ENCODE measurements at regions not wholly inside any gene's neighbourhood (a gene's known extent, or its start where the extent isn't known, plus 50 kb on each side); places are given as distances from the start of the nearest gene placed in this dataset.

- no peak for DNase-seq (ENCODE audit: low read depth in 2 of 2)
These were observed 50.8 kb upstream of the JAG1 start for GRCh38 chr20:10724449-10725173.

GRCh38 chr20:10728873-10729670 lies 55.3 kb upstream of the JAG1 start:
- DNase-seq (ENCODE audit: low read depth in 2 of 2): no peak

- no peak for DNase-seq (ENCODE audit: low read depth in 2 of 2)
These were observed 56.0 kb upstream of the JAG1 start for GRCh38 chr20:10729785-10730184.

GRCh38 chr20:10730629-10731183 lies 56.9 kb upstream of the JAG1 start:
- no peak for DNase-seq (ENCODE audit: low read depth in 2 of 2)

- DNase-seq (ENCODE audit: low read depth in 2 of 2): no peak
These were observed 57.6 kb upstream of the JAG1 start for GRCh38 chr20:10731190-10731965.

GRCh38 chr20:10733122-10733521 lies 59.3 kb upstream of the JAG1 start:
- DNase-seq (ENCODE audit: low read depth in 2 of 2): no peak

GRCh38 chr20:10735195-10735949 lies 61.6 kb upstream of the JAG1 start:
- no peak for DNase-seq (ENCODE audit: low read depth in 2 of 2)

GRCh38 chr20:10739134-10739533 lies 65.3 kb upstream of the JAG1 start:
- DNase-seq (ENCODE audit: low read depth in 2 of 2): no peak

- no peak for DNase-seq (ENCODE audit: low read depth in 2 of 2)
These were observed 65.8 kb upstream of the JAG1 start for GRCh38 chr20:10739566-10739965.

- no peak for DNase-seq (ENCODE audit: low read depth in 2 of 2)
These were observed 67.3 kb upstream of the JAG1 start for GRCh38 chr20:10741060-10741459.

- DNase-seq (ENCODE audit: low read depth in 2 of 2): no peak
These were observed 72.0 kb upstream of the JAG1 start for GRCh38 chr20:10745790-10746189.

GRCh38 chr20:10747019-10747418 lies 73.2 kb upstream of the JAG1 start:
- no peak for DNase-seq (ENCODE audit: low read depth in 2 of 2)

- no peak for DNase-seq (ENCODE audit: low read depth in 2 of 2)
These were observed 75.3 kb upstream of the JAG1 start for GRCh38 chr20:10749084-10749483.

GRCh38 chr20:10752206-10752605 lies 78.4 kb upstream of the JAG1 start:
- no peak for DNase-seq (ENCODE audit: low read depth in 2 of 2)

GRCh38 chr20:10754824-10755223 lies 81.0 kb upstream of the JAG1 start:
- DNase-seq (ENCODE audit: low read depth in 2 of 2): no peak

GRCh38 chr20:10758446-10758845 lies 84.6 kb upstream of the JAG1 start:
- no peak for DNase-seq (ENCODE audit: low read depth in 2 of 2)

- DNase-seq (ENCODE audit: low read depth in 2 of 2): no peak
These were observed 87.4 kb upstream of the JAG1 start for GRCh38 chr20:10761232-10761631.

- no peak for DNase-seq (ENCODE audit: low read depth in 2 of 2)
These were observed 88.0 kb upstream of the JAG1 start for GRCh38 chr20:10761786-10762185.

GRCh38 chr20:10762216-10762615 lies 88.4 kb upstream of the JAG1 start:
- no peak for DNase-seq (ENCODE audit: low read depth in 2 of 2)

- no peak for DNase-seq (ENCODE audit: low read depth in 2 of 2)
These were observed 89.3 kb upstream of the JAG1 start for GRCh38 chr20:10763112-10763511.

- DNase-seq (ENCODE audit: low read depth in 2 of 2): no peak
These were observed 95.9 kb upstream of the JAG1 start for GRCh38 chr20:10769700-10770099.
